ENCODE measurements at regions not wholly inside any gene's neighbourhood (a gene's known extent, or its start where the extent isn't known, plus 50 kb on each side); places are given as distances from the start of the nearest gene placed in this dataset.

DNA sequence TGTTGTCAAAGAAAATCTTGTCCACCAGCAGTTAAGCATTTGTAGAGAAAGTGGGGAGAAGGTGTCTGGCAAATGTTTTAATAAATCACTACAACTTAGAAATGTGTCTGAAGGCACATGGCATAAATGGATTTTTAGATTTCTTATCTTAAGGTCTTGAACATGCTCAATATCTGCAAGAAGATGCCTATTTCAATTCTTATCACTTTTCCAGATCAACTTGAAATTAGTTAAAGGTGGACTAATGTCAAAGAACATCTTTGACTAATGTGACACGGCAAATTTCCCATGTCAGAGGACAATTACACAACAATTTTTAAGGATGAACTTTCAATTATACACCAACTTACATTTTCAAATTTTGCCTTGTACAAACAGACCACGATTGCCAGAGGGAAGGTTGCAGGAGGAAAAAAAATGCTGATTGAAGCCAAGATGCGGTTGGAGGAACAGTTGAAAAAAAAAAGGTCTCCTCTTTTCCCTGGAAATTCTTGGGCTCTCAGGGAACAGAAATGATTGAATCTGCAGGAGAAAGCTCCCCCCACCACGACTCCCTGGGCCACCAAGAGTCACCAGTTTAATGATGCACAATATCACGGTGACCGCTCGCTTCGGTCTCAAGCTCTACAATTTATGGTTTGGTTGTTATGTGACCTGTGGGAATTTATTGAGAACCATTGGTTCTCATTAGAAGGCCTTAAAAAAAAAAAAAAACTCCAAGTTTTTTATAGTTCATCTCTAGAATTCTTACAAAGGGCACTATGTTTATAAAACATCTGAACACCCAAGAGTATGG, 507.6 kb upstream of the ADAMTS9 start:
- Histone ChIP-seq H3K4me1 (ENCODE audit: insufficient read depth, low read length) (no peaks in the 10 kb centered on the region), H3K79me2 (ENCODE audit: insufficient read depth, low read length) (no peaks in the 10 kb centered on the region)

GRCh38 chr3:65194744-65195143, 506.9 kb upstream of the ADAMTS9 start:
- no peak overlapping the region for H3K9ac ChIP-seq (ENCODE audit: low read length)
- no peak overlapping the region for H3K4me3 Mint-ChIP-seq (ENCODE audit: unreplicated experiment)
- no peak for FAIRE-seq

More for the DNA sequence above, 507.6 kb upstream of the ADAMTS9 start:
- H3K9ac ChIP-seq (ENCODE audit: low read length), result no peak overlapping the region
- no peak overlapping the region for H3K4me3 Mint-ChIP-seq (ENCODE audit: unreplicated experiment)
- FAIRE-seq (no peak), DNase-seq (ENCODE audit: low read depth) (no peak)
- H3K9me3 ChIP-seq (ENCODE audit: insufficient read depth, low read depth, low read length), result no peaks in the 10 kb centered on the region
- no peak overlapping the region for H3K27ac ChIP-seq (ENCODE audit: low read depth, low read length)
- H3K9me3 Mint-ChIP-seq (ENCODE audit: unreplicated experiment), result no peaks in the 10 kb centered on the region
- no peaks in the 10 kb centered on the region for H3K36me3 Mint-ChIP-seq (ENCODE audit: low read depth, unreplicated experiment)
- no peak overlapping the region for H3K4me3 ChIP-seq (ENCODE audit: insufficient read depth, low read depth, low read length)
- H3K4me1 Mint-ChIP-seq (ENCODE audit: low read depth, unreplicated experiment), result peaks cover 22% of the 10 kb centered on the region
- H3K27ac Mint-ChIP-seq (ENCODE audit: unreplicated experiment), result peak overlapping the region; percentile 28
- H4K20me1 ChIP-seq (ENCODE audit: insufficient read depth, low read length), result no peaks in the 10 kb centered on the region
- H3K36me3 ChIP-seq (ENCODE audit: insufficient read depth, low read length), result no peaks in the 10 kb centered on the region
- no peaks in the 10 kb centered on the region for H3K27me3 ChIP-seq (ENCODE audit: insufficient read depth, low read length)
- H3K27me3 Mint-ChIP-seq (ENCODE audit: low read depth, unreplicated experiment), result peaks cover 2% of the 10 kb centered on the region
- H3K4me2 ChIP-seq (ENCODE audit: low read length), result no peak overlapping the region
- TF ChIP-seq CTCF (IDR thresholded peaks at IDR 0.05; ENCODE audit: insufficient read depth, low read depth, low read length) (no peak), EZH2 (IDR thresholded peaks at IDR 0.05; ENCODE audit: insufficient read depth, low read length) (no peak)
- no peak overlapping the region for H2AFZ ChIP-seq (ENCODE audit: low read depth, low read length)

More at GRCh38 chr3:65194744-65195143, 506.9 kb upstream of the ADAMTS9 start:
- Histone ChIP-seq H3K4me3 (ENCODE audit: insufficient read depth, low read depth, low read length) (no peak overlapping the region), H3K9me3 (ENCODE audit: insufficient read depth, low read depth, low read length) (no peaks in the 10 kb centered on the region), H3K27me3 (ENCODE audit: insufficient read depth, low read length) (no peaks in the 10 kb centered on the region), H3K36me3 (ENCODE audit: insufficient read depth, low read length) (no peaks in the 10 kb centered on the region), H3K79me2 (ENCODE audit: insufficient read depth, low read length) (no peaks in the 10 kb centered on the region), H3K4me2 (ENCODE audit: low read length) (no peak overlapping the region), H3K27ac (ENCODE audit: low read depth, low read length) (no peak overlapping the region), H4K20me1 (ENCODE audit: insufficient read depth, low read length) (no peaks in the 10 kb centered on the region), H2AFZ (ENCODE audit: low read depth, low read length) (no peak overlapping the region), H3K4me1 (ENCODE audit: insufficient read depth, low read length) (no peaks in the 10 kb centered on the region)
- peak overlapping the region; percentile 28 for H3K27ac Mint-ChIP-seq (ENCODE audit: unreplicated experiment)
- TF ChIP-seq EZH2 (IDR thresholded peaks at IDR 0.05; ENCODE audit: insufficient read depth, low read length) (no peak), CTCF (IDR thresholded peaks at IDR 0.05; ENCODE audit: insufficient read depth, low read depth, low read length) (no peak)
- peak; percentile 18 for DNase-seq (ENCODE audit: low read depth)
- H3K27me3 Mint-ChIP-seq (ENCODE audit: low read depth, unreplicated experiment), result no peaks in the 10 kb centered on the region
- no peaks in the 10 kb centered on the region for H3K36me3 Mint-ChIP-seq (ENCODE audit: low read depth, unreplicated experiment)
- H3K4me1 Mint-ChIP-seq (ENCODE audit: low read depth, unreplicated experiment), result peaks cover 22% of the 10 kb centered on the region
- no peaks in the 10 kb centered on the region for H3K9me3 Mint-ChIP-seq (ENCODE audit: unreplicated experiment)
